ENCODE measurements at regions not wholly inside any gene's neighbourhood (a gene's known extent, or its start where the extent isn't known, plus 50 kb on each side); places are given as distances from the start of the nearest gene placed in this dataset.

- DNase-seq = no peak
Measured at GRCh38 chr4:31995943-31996901, 1276.1 kb downstream of the PCDH7 start.

GRCh38 chr4:31998807-31999206, 1278.6 kb downstream of the PCDH7 start:
- no peak for DNase-seq

- DNase-seq = no peak
Measured at GRCh38 chr4:31999848-32000247, 1279.7 kb downstream of the PCDH7 start.

GRCh38 chr4:32000846-32001488, 1280.8 kb downstream of the PCDH7 start:
- DNase-seq = no peak

GRCh38 chr4:32002037-32002747, 1282.0 kb downstream of the PCDH7 start:
- no peak for DNase-seq

GRCh38 chr4:32003548-32003947, 1283.4 kb downstream of the PCDH7 start:
- no peak for DNase-seq

- DNase-seq = no peak
Measured at GRCh38 chr4:32010221-32010620, 1290.1 kb downstream of the PCDH7 start.

GRCh38 chr4:32022071-32022470, 1301.9 kb downstream of the PCDH7 start:
- DNase-seq = no peak

GRCh38 chr4:32025851-32026459, 1305.8 kb downstream of the PCDH7 start:
- no peak for DNase-seq

GRCh38 chr4:32030406-32030805, 1310.2 kb downstream of the PCDH7 start:
- no peak for DNase-seq

- DNase-seq = no peak
Measured at GRCh38 chr4:32031026-32031425, 1310.9 kb downstream of the PCDH7 start.

- DNase-seq = no peak
Measured at GRCh38 chr4:32032136-32032672, 1312.0 kb downstream of the PCDH7 start.

GRCh38 chr4:32037399-32037798, 1317.2 kb downstream of the PCDH7 start:
- DNase-seq = no peak

- DNase-seq = no peak
Measured at GRCh38 chr4:32042486-32043247, 1322.5 kb downstream of the PCDH7 start.

- DNase-seq = no peak
Measured at GRCh38 chr4:32043248-32043633, 1323.1 kb downstream of the PCDH7 start.

GRCh38 chr4:32061916-32062315, 1341.7 kb downstream of the PCDH7 start:
- no peak for DNase-seq

GRCh38 chr4:32073542-32073941, 1353.4 kb downstream of the PCDH7 start:
- DNase-seq = no peak

- no peak for DNase-seq
Measured at GRCh38 chr4:32087211-32087610, 1367.0 kb downstream of the PCDH7 start.

- DNase-seq = no peak
Measured at GRCh38 chr4:32094987-32095386, 1374.8 kb downstream of the PCDH7 start.

GRCh38 chr4:32102896-32103295, 1382.7 kb downstream of the PCDH7 start:
- no peak for DNase-seq

GRCh38 chr4:32106767-32107166, 1386.6 kb downstream of the PCDH7 start:
- no peak for DNase-seq

- no peak for DNase-seq
Measured at GRCh38 chr4:32112891-32113290, 1392.7 kb downstream of the PCDH7 start.
